GM21528 (cell line): ENCODE measurements at regions not wholly inside any gene's neighbourhood (a gene's known extent, or its start where the extent isn't known, plus 50 kb on each side); places are given as distances from the start of the nearest gene placed in this dataset.
"Not testable (repeated sequence)": the region's sequence is repeated elsewhere in the genome, so short reads cannot be mapped to it uniquely, and the experiment has no call there.

Experiments
- ATAC-seq: cut with Tn5 transposase; IDR thresholded peaks from one replicate; pipeline ENCODE4 v1.9.1; 2021; ENCODE audit warnings: mild to moderate bottlenecking, moderate library complexity; ENCODE audit not compliant: unreplicated experiment, low FRiP score

GRCh38 chr18:6566338-6566911 lies 151.7 kb upstream of the L3MBTL4 start:
- ATAC-seq, result no peak

GRCh38 chr18:6569813-6570212 lies 155.1 kb upstream of the L3MBTL4 start:
- no peak for ATAC-seq

- no peak for ATAC-seq
Observed at GRCh38 chr18:6570581-6571238, 156.0 kb upstream of the L3MBTL4 start.

- ATAC-seq, result no peak
Observed at GRCh38 chr18:6571239-6571602, 156.5 kb upstream of the L3MBTL4 start.

GRCh38 chr18:6572192-6572591 lies 157.3 kb upstream of the ARHGAP28 start:
- ATAC-seq, result not testable (repeated sequence)

GRCh38 chr18:6574631-6575030 lies 154.9 kb upstream of the ARHGAP28 start:
- ATAC-seq, result no peak

- no peak for ATAC-seq
Observed at GRCh38 chr18:6575908-6576307, 153.6 kb upstream of the ARHGAP28 start.

- ATAC-seq, result no peak
Observed at GRCh38 chr18:6576718-6577375, 152.7 kb upstream of the ARHGAP28 start.

- no peak for ATAC-seq
Observed at GRCh38 chr18:6578686-6579085, 150.8 kb upstream of the ARHGAP28 start.

- ATAC-seq, result no peak
Observed at GRCh38 chr18:6579486-6579885, 150.0 kb upstream of the ARHGAP28 start.

GRCh38 chr18:6580401-6580800 lies 149.1 kb upstream of the ARHGAP28 start:
- no peak for ATAC-seq

GRCh38 chr18:6589923-6590322 lies 139.6 kb upstream of the ARHGAP28 start:
- no peak for ATAC-seq

- no peak for ATAC-seq
Observed at GRCh38 chr18:6590326-6590725, 139.2 kb upstream of the ARHGAP28 start.

- ATAC-seq, result no peak
Observed at GRCh38 chr18:6591491-6591890, 138.0 kb upstream of the ARHGAP28 start.

- ATAC-seq, result no peak
Observed at GRCh38 chr18:6592522-6592921, 137.0 kb upstream of the ARHGAP28 start.

GRCh38 chr18:6593142-6593885 lies 136.2 kb upstream of the ARHGAP28 start:
- no peak for ATAC-seq

GRCh38 chr18:6595666-6596065 lies 133.8 kb upstream of the ARHGAP28 start:
- ATAC-seq, result no peak

GRCh38 chr18:6598657-6599056 lies 130.9 kb upstream of the ARHGAP28 start:
- ATAC-seq, result no peak

GRCh38 chr18:6600667-6601167 lies 128.8 kb upstream of the ARHGAP28 start:
- no peak for ATAC-seq

GRCh38 chr18:6601241-6601640 lies 128.3 kb upstream of the ARHGAP28 start:
- no peak for ATAC-seq

- ATAC-seq, result no peak
Observed at GRCh38 chr18:6602365-6602764, 127.2 kb upstream of the ARHGAP28 start.
